ENCODE measurements at regions not wholly inside any gene's neighbourhood (a gene's known extent, or its start where the extent isn't known, plus 50 kb on each side); places are given as distances from the start of the nearest gene placed in this dataset.

- no peaks in the 10 kb centered on the region for H3K9me3 ChIP-seq (replicated peaks; ENCODE audit: control insufficient read depth, insufficient read depth, low read length)
- no peaks in the 10 kb centered on the region for H3K9me1 ChIP-seq (replicated peaks; ENCODE audit: control insufficient read depth, extremely low read depth, insufficient read depth, low read length)
- H3K27ac ChIP-seq (ENCODE audit: insufficient read depth, low read depth, low read length) = no peak overlapping the region
- peaks cover 12% of the 10 kb centered on the region for H3K4me1 ChIP-seq (ENCODE audit: control insufficient read depth, extremely low read depth, insufficient read depth, low read length)
- no peaks in the 10 kb centered on the region for H3K36me3 ChIP-seq (ENCODE audit: control insufficient read depth in 2 of 2, extremely low read depth in 1 of 2, insufficient read depth in 2 of 2, low read length in 2 of 2)
- intact Hi-C loops (cut with micrococcal nuclease) (loop anchor here (5.0 kb wide), 1 partner anchor 725 kb away; no protein-coding TSS in a partner anchor), dilution Hi-C loops (cut with MboI; ENCODE audit: extremely low pct_ligation_motif_present, low sequenced_read_pairs) (no loop called here)
- no peaks in the 10 kb centered on the region for H4K20me1 ChIP-seq (replicated peaks; ENCODE audit: control insufficient read depth, extremely low read depth, insufficient read depth, low read length)
- CTCF ChIA-PET = interaction anchor here (1.5 to 2.2 kb wide), 4 partner anchors 9 to 15 kb away, joined by 4 to 8 read pairs (median 6); no protein-coding TSS in a partner anchor
- no peak overlapping the region for H3K4me2 ChIP-seq (ENCODE audit: insufficient read depth, low read length)
- H3K9ac ChIP-seq (replicated peaks; ENCODE audit: extremely low read depth, insufficient read depth, low read length) = no peak overlapping the region
- FAIRE-seq (no peak), DNase-seq (ENCODE audit: low read depth, low spot score) (no peak)
- no peak overlapping the region for H3K4me3 ChIP-seq (replicated peaks in 1 of 3; ENCODE audit: insufficient read depth in 1 of 3, low read depth in 1 of 3, low read length in 3 of 3)
- POLR2A ChIA-PET = no interaction called here
- no peaks in the 10 kb centered on the region for H3K79me2 ChIP-seq (ENCODE audit: control insufficient read depth, insufficient read depth, low read length)
- BruUV-seq (replicated peaks) = no TSS peak
- no peaks in the 10 kb centered on the region for H3K27me3 ChIP-seq (ENCODE audit: control insufficient read depth in 2 of 2, insufficient read depth in 2 of 2, low read length in 2 of 2)
- TF ChIP-seq CTCF (IDR thresholded peaks at IDR 0.05; ENCODE audit: extremely low read depth in 1 of 2, insufficient read depth in 1 of 2, low read depth in 1 of 2, low read length in 2 of 2) = no peak
- no peak for TF ChIP-seq GATA2 (IDR thresholded peaks at IDR 0.05; ENCODE audit: insufficient read depth, insufficient read length, low read depth, low read length)
- TF ChIP-seq POLR2A (IDR thresholded peaks at IDR 0.05; ENCODE audit: low read depth, low read length) = no peak
- no peak for TF ChIP-seq MAX (IDR thresholded peaks at IDR 0.05; ENCODE audit: insufficient read depth, insufficient read length)
- no peak for TF ChIP-seq MYC (IDR thresholded peaks at IDR 0.05; ENCODE audit: low read depth, low read length)
- no peak for TF ChIP-seq EZH2 (IDR thresholded peaks at IDR 0.05; ENCODE audit: borderline replicate concordance, low read depth, low read length, severe bottlenecking)
- no peak overlapping the region for H2AFZ ChIP-seq (ENCODE audit: low read depth, low read length)
These were observed 553.1 kb upstream of the FLRT2 start for GRCh38 chr14:84976805-84977204.

GRCh38 chr14:84987042-84987441 lies 542.9 kb upstream of the FLRT2 start:
- intact Hi-C loops (cut with micrococcal nuclease) (no loop called here), dilution Hi-C loops (cut with MboI; ENCODE audit: extremely low pct_ligation_motif_present, low sequenced_read_pairs) (no loop called here)
- Histone ChIP-seq H3K27ac (ENCODE audit: insufficient read depth, low read depth, low read length) (no peak overlapping the region), H3K4me2 (ENCODE audit: insufficient read depth, low read length) (no peak overlapping the region), H3K27me3 (ENCODE audit: control insufficient read depth in 2 of 2, insufficient read depth in 2 of 2, low read length in 2 of 2) (no peaks in the 10 kb centered on the region), H3K9ac (replicated peaks; ENCODE audit: extremely low read depth, insufficient read depth, low read length) (no peak overlapping the region), H3K4me3 (replicated peaks in 1 of 3; ENCODE audit: insufficient read depth in 1 of 3, low read depth in 1 of 3, low read length in 3 of 3) (no peak overlapping the region), H3K9me3 (replicated peaks; ENCODE audit: control insufficient read depth, insufficient read depth, low read length) (no peaks in the 10 kb centered on the region), H3K9me1 (replicated peaks; ENCODE audit: control insufficient read depth, extremely low read depth, insufficient read depth, low read length) (no peaks in the 10 kb centered on the region), H2AFZ (ENCODE audit: low read depth, low read length) (no peak overlapping the region), H3K4me1 (ENCODE audit: control insufficient read depth, extremely low read depth, insufficient read depth, low read length) (no peaks in the 10 kb centered on the region), H4K20me1 (replicated peaks; ENCODE audit: control insufficient read depth, extremely low read depth, insufficient read depth, low read length) (no peaks in the 10 kb centered on the region), H3K79me2 (ENCODE audit: control insufficient read depth, insufficient read depth, low read length) (no peaks in the 10 kb centered on the region), H3K36me3 (ENCODE audit: control insufficient read depth in 2 of 2, extremely low read depth in 1 of 2, insufficient read depth in 2 of 2, low read length in 2 of 2) (no peaks in the 10 kb centered on the region)
- TF ChIP-seq GATA2 (IDR thresholded peaks at IDR 0.05; ENCODE audit: insufficient read depth, insufficient read length, low read depth, low read length) (no peak), MYC (IDR thresholded peaks at IDR 0.05; ENCODE audit: low read depth, low read length) (no peak), EZH2 (IDR thresholded peaks at IDR 0.05; ENCODE audit: borderline replicate concordance, low read depth, low read length, severe bottlenecking) (no peak), FOS (IDR thresholded peaks at IDR 0.05; ENCODE audit: borderline replicate concordance, insufficient read depth, low read length) (no peak), JUN (IDR thresholded peaks at IDR 0.05; ENCODE audit: borderline replicate concordance, insufficient read depth, insufficient read length, low read depth) (no peak), POLR2A (IDR thresholded peaks at IDR 0.05; ENCODE audit: low read depth, low read length) (no peak), MAX (IDR thresholded peaks at IDR 0.05; ENCODE audit: insufficient read depth, insufficient read length) (no peak), CTCF (IDR thresholded peaks at IDR 0.05; ENCODE audit: extremely low read depth in 1 of 2, insufficient read depth in 1 of 2, low read depth in 1 of 2, low read length in 2 of 2) (no peak), POLR2AphosphoS5 (IDR thresholded peaks at IDR 0.05; ENCODE audit: insufficient read depth, low read depth, low read length) (no peak)
- POLR2A ChIA-PET = no interaction called here
- DNase-seq (ENCODE audit: low read depth, low spot score) = no peak
- no peak for FAIRE-seq
- no TSS peak for BruUV-seq (replicated peaks)
- CTCF ChIA-PET = no interaction called here
